Endothelial cell of umbilical vein (primary cell): ENCODE measurements at regions not wholly inside any gene's neighbourhood (a gene's known extent, or its start where the extent isn't known, plus 50 kb on each side); places are given as distances from the start of the nearest gene placed in this dataset.

Experiments used
- BruUV-seq: library from RNA; stranded (reverse); fragments of 400-500 nt; replicated peaks from 2 replicates; lab custom pipeline; 2021; lab: Mats Ljungman, UMichigan
- CTCF ChIA-PET: fragments of 300-600, 350-600 bp; sonication (Branson Sonifier 250); formaldehyde crosslinking; loops from one replicate; lab custom pipeline; 2021; ENCODE audit warnings: antibody characterized with exemption, inconsistent platforms; lab: Charles Lee
- POLR2A ChIA-PET: fragments of 300-600, 350-600 bp; sonication (Branson Sonifier 250); formaldehyde crosslinking; loops from one replicate; lab custom pipeline; 2021; ENCODE audit warnings: antibody characterized with exemption, inconsistent platforms; lab: Charles Lee
- DNase-seq: peaks from one replicate; pipeline ENCODE4 v3.0.0-alpha.2; 2011; ENCODE audit warnings: low read depth, low spot score
- FAIRE-seq: peaks from 2 replicates; lab custom pipeline; 2011; peaks lifted over from hg19 to GRCh38; lab: Jason Lieb, UNC
- H2AFZ ChIP-seq: 2 replicates; pipeline ENCODE4 v1.6.0; 2012; ENCODE audit warnings: low read depth, low read length, control low read depth, inconsistent platforms
- H3K27ac ChIP-seq: 2 replicates; pipeline ENCODE4 v1.5.1; 2011; ENCODE audit warnings: low read depth, mild to moderate bottlenecking, control low read depth, low read length, moderate library complexity; ENCODE audit not compliant: insufficient read depth
- H3K27me3 ChIP-seq, 2 experiments: 2 replicates each; pipeline versions ENCODE4 v1.6.0 to v1.6.1; 2011; ENCODE audit warnings: low read length in 2 of 2, mixed read lengths in 1 of 2; ENCODE audit not compliant: control insufficient read depth in 2 of 2, insufficient read depth in 2 of 2
- H3K36me3 ChIP-seq, 2 experiments: 2 replicates in 1 of 2; 3 replicates in 1 of 2; pipeline ENCODE4 v1.5.1; 2011; ENCODE audit warnings: low read length in 2 of 2, mild to moderate bottlenecking in 1 of 2, moderate library complexity in 1 of 2; ENCODE audit not compliant: control insufficient read depth in 2 of 2, insufficient read depth in 2 of 2; ENCODE audit errors: extremely low read depth in 1 of 2
- H3K4me1 ChIP-seq: 3 replicates; pipeline ENCODE4 v1.5.1; 2011; ENCODE audit warnings: mild to moderate bottlenecking, low read length; ENCODE audit not compliant: control insufficient read depth, insufficient read depth; ENCODE audit errors: extremely low read depth
- H3K4me2 ChIP-seq: 2 replicates; pipeline ENCODE4 v1.6.1; 2011; ENCODE audit warnings: low read length, control low read depth, mixed read lengths; ENCODE audit not compliant: insufficient read depth
- H3K4me3 ChIP-seq, 3 experiments: fragments of 200-600 bp in 1 of 3; sonication (generic), shearing (Covaris generic) in 1 of 3; replicated peaks in 1 of 3; 2 replicates each; pipeline ENCODE4 v1.5.1; 2011 to 2016; ENCODE audit warnings: control low read depth in 3 of 3, low read length in 3 of 3, mild to moderate bottlenecking in 2 of 3, inconsistent platforms in 1 of 3, low read depth in 1 of 3, moderate library complexity in 1 of 3; ENCODE audit not compliant: insufficient read depth in 1 of 3
- H3K79me2 ChIP-seq: 2 replicates; pipeline ENCODE4 v1.6.0; 2012; ENCODE audit warnings: low read length, inconsistent platforms; ENCODE audit not compliant: control insufficient read depth, insufficient read depth
- H3K9ac ChIP-seq: replicated peaks from 2 replicates; pipeline ENCODE3; 2011; ENCODE audit warnings: low read length, control low read depth; ENCODE audit not compliant: insufficient read depth; ENCODE audit errors: extremely low read depth
- H3K9me1 ChIP-seq: replicated peaks from 3 replicates; pipeline ENCODE4 v1.6.0; 2011; ENCODE audit warnings: mild to moderate bottlenecking, low read length; ENCODE audit not compliant: control insufficient read depth, insufficient read depth; ENCODE audit errors: extremely low read depth
- H3K9me3 ChIP-seq: replicated peaks from 2 replicates; pipeline ENCODE4 v1.5.1; 2012; ENCODE audit warnings: low read length, inconsistent platforms; ENCODE audit not compliant: control insufficient read depth, insufficient read depth
- H4K20me1 ChIP-seq: replicated peaks from 2 replicates; pipeline ENCODE3; 2011; ENCODE audit warnings: mild to moderate bottlenecking, low read length; ENCODE audit not compliant: control insufficient read depth, insufficient read depth; ENCODE audit errors: extremely low read depth
- CTCF ChIP-seq, 2 donors: IDR thresholded peaks; 1 replicate in 1 of 2; 2 replicates in 1 of 2; pipeline ENCODE4 v1.5.1; 2011; ENCODE audit warnings: low read length in 2 of 2, mild to moderate bottlenecking in 2 of 2, moderate library complexity in 2 of 2, control low read depth in 1 of 2, inconsistent platforms in 1 of 2, low read depth in 1 of 2; ENCODE audit not compliant: insufficient read depth in 1 of 2; ENCODE audit errors: extremely low read depth in 1 of 2
- EZH2 ChIP-seq: IDR thresholded peaks from 2 replicates; pipeline ENCODE4 v1.6.1; 2012; ENCODE audit warnings: borderline replicate concordance, low read depth, mild to moderate bottlenecking, moderate library complexity, low read length, inconsistent platforms; ENCODE audit not compliant: severe bottlenecking
- FOS ChIP-seq: IDR thresholded peaks from 2 replicates; pipeline ENCODE4 v1.6.1; 2011; ENCODE audit warnings: mild to moderate bottlenecking, low read length, moderate library complexity, borderline replicate concordance; ENCODE audit not compliant: insufficient read depth
- GATA2 ChIP-seq: IDR thresholded peaks from 2 replicates; pipeline ENCODE4 v1.7.0; 2011; ENCODE audit warnings: low read depth, mild to moderate bottlenecking, moderate library complexity, mixed read lengths, low read length; ENCODE audit not compliant: insufficient read length, insufficient read depth
- JUN ChIP-seq: IDR thresholded peaks from 2 replicates; pipeline ENCODE4 v1.6.1; 2011; ENCODE audit warnings: borderline replicate concordance, low read depth; ENCODE audit not compliant: insufficient read length, insufficient read depth
- MAX ChIP-seq: IDR thresholded peaks from 2 replicates; pipeline ENCODE4 v1.6.1; 2011; ENCODE audit not compliant: insufficient read depth, insufficient read length
- POLR2A ChIP-seq: IDR thresholded peaks from 2 replicates; pipeline ENCODE4 v1.6.1; 2012; ENCODE audit warnings: low read depth, mild to moderate bottlenecking, control low read depth, low read length
- POLR2AphosphoS5 ChIP-seq: IDR thresholded peaks from 2 replicates; pipeline ENCODE4 v1.6.1; 2012; ENCODE audit warnings: low read depth, mild to moderate bottlenecking, control low read depth, low read length, moderate library complexity; ENCODE audit not compliant: insufficient read depth
- dilution Hi-C: fragments of 300-500 bp; cut with MboI; formaldehyde crosslinking; loops from one replicate; pipeline ENCODE4 v1.15.0; 2019; ENCODE audit warnings: low sequenced_read_pairs; ENCODE audit not compliant: extremely low pct_ligation_motif_present
- intact Hi-C: fragments of 100-400 bp; cut with micrococcal nuclease; formaldehyde crosslinking; loops from one replicate; pipeline ENCODE4 v1.10.0; 2022

- Histone ChIP-seq H3K4me1 (no peaks in the 10 kb centered on the region), H3K9me3 (no peaks in the 10 kb centered on the region), H3K9me1 (no peaks in the 10 kb centered on the region), H3K79me2 (no peaks in the 10 kb centered on the region), H3K36me3 (no peaks in the 10 kb centered on the region), H3K4me2 (no peak overlapping the region), H3K27me3 (no peaks in the 10 kb centered on the region), H3K9ac (no peak overlapping the region), H4K20me1 (no peaks in the 10 kb centered on the region), H3K27ac (no peak overlapping the region), H3K4me3 (no peak overlapping the region), H2AFZ (no peak overlapping the region)
- FAIRE-seq: no peak
- DNase-seq: no peak
- dilution Hi-C loops (no loop called here), intact Hi-C loops (no loop called here)
- CTCF ChIA-PET: no interaction called here
- TF ChIP-seq POLR2A (no peak), MAX (no peak), FOS (no peak), EZH2 (no peak), JUN (no peak), GATA2 (no peak), CTCF (IDR thresholded peaks at IDR 0.05; ENCODE audit: extremely low read depth in 1 of 2, insufficient read depth in 1 of 2, low read depth in 1 of 2, low read length in 2 of 2) (no peak), POLR2AphosphoS5 (no peak)
- no TSS peak for BruUV-seq
- POLR2A ChIA-PET: no interaction called here
Measured at GRCh38 chr12:42030588-42030987, 114.1 kb downstream of the GXYLT1 start.
